ENCODE measurements at regions not wholly inside any gene's neighbourhood (a gene's known extent, or its start where the extent isn't known, plus 50 kb on each side); places are given as distances from the start of the nearest gene placed in this dataset.

DNA sequence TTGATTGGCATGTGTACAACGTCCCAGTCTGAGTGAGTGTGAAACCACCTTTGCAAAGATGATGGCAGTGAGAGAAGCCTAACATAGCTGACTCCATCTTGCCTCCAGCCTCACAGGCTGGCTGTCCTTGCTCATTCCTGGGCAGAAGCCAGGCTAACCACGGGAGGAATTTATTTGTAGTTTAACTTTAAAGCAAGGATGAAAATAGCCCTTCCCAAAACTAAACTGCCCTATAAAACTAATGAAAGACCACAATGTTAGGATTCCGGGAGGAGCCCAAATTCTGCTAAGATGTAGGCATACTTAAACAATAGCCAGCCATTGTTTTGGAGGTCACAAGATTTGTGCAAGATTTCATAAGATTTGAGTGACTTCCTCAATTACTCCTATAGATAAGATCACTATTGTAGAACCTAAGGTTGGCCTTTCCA is 96.6 kb upstream of the LSM14A start:
- FAIRE-seq (no peak), DNase-seq (ENCODE audit: low read depth) (peak; percentile 7)
- Histone ChIP-seq H3K4me1 (ENCODE audit: insufficient read depth, low read length) (no peaks in the 10 kb centered on the region), H3K36me3 (ENCODE audit: insufficient read depth, low read length) (no peaks in the 10 kb centered on the region), H3K79me2 (ENCODE audit: insufficient read depth, low read length) (no peaks in the 10 kb centered on the region), H3K9ac (ENCODE audit: low read length) (no peak overlapping the region), H3K27ac (ENCODE audit: low read depth, low read length) (no peak overlapping the region), H2AFZ (ENCODE audit: low read depth, low read length) (no peak overlapping the region), H3K27me3 (ENCODE audit: insufficient read depth, low read length) (no peaks in the 10 kb centered on the region), H3K4me3 (ENCODE audit: insufficient read depth, low read depth, low read length) (no peak overlapping the region), H3K4me2 (ENCODE audit: low read length) (no peak overlapping the region), H3K9me3 (ENCODE audit: insufficient read depth, low read depth, low read length) (no peaks in the 10 kb centered on the region), H4K20me1 (ENCODE audit: insufficient read depth, low read length) (no peaks in the 10 kb centered on the region)
- Mint-ChIP-seq H3K36me3 (ENCODE audit: low read depth, unreplicated experiment) (no peaks in the 10 kb centered on the region), H3K4me3 (ENCODE audit: unreplicated experiment) (no peak overlapping the region), H3K9me3 (ENCODE audit: unreplicated experiment) (peaks cover 7% of the 10 kb centered on the region), H3K4me1 (ENCODE audit: low read depth, unreplicated experiment) (peaks cover 11% of the 10 kb centered on the region), H3K27ac (ENCODE audit: unreplicated experiment) (no peak overlapping the region), H3K27me3 (ENCODE audit: low read depth, unreplicated experiment) (peaks cover 14% of the 10 kb centered on the region)
- TF ChIP-seq, protein P1, sequence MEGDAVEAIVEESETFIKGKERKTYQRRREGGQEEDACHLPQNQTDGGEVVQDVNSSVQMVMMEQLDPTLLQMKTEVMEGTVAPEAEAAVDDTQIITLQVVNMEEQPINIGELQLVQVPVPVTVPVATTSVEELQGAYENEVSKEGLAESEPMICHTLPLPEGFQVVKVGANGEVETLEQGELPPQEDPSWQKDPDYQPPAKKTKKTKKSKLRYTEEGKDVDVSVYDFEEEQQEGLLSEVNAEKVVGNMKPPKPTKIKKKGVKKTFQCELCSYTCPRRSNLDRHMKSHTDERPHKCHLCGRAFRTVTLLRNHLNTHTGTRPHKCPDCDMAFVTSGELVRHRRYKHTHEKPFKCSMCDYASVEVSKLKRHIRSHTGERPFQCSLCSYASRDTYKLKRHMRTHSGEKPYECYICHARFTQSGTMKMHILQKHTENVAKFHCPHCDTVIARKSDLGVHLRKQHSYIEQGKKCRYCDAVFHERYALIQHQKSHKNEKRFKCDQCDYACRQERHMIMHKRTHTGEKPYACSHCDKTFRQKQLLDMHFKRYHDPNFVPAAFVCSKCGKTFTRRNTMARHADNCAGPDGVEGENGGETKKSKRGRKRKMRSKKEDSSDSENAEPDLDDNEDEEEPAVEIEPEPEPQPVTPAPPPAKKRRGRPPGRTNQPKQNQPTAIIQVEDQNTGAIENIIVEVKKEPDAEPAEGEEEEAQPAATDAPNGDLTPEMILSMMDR (IDR thresholded peaks at IDR 0.05; ENCODE audit: insufficient read depth, low read depth, low read length), result no peak
- TF ChIP-seq EZH2 (IDR thresholded peaks at IDR 0.05; ENCODE audit: insufficient read depth, low read length), result no peak

DNA sequence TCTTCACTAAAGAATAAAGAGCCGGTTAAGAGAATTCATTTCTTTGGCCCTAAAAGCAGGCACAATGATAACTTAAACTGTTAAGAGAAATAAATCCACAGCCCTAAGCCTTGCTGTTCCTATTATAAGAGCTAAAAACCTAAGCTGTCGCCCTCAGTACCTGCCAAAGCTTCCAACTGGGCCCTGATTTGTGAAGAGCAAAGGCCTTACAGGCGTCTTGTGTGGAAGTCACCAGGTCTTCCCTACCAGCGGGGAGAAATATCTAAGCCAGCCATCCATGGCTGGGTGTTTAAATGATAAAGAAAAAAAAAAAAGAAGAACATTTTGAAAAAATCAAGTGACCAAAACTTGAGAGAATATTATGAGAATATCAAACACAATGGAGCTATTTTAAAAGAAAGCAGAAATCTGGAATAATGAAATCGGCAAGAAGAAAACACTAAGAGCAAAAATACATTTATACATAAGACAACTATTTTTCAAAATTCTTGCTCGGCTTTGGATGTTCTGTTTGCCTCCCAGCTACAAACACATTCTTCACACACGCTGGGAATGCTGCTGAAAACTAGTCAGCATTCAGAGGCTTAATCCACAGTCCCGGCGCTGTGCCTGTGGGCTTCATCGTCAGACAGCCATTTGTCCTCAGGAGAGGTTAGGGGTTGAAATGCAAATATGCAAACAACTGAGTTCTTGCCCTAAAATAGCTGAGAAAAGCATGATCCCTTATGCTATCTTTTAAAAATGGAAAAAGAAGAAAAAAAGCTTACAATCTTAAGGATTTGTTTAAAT is 89.8 kb upstream of the LSM14A start:
- H4K20me1 ChIP-seq (ENCODE audit: insufficient read depth, low read length), result no peaks in the 10 kb centered on the region
- peaks cover 12% of the 10 kb centered on the region for H3K9me3 Mint-ChIP-seq (ENCODE audit: unreplicated experiment)
- FAIRE-seq, result no peak
- no peaks in the 10 kb centered on the region for H3K79me2 ChIP-seq (ENCODE audit: insufficient read depth, low read length)
- no peaks in the 10 kb centered on the region for H3K4me1 Mint-ChIP-seq (ENCODE audit: low read depth, unreplicated experiment)
- no peak overlapping the region for H3K9ac ChIP-seq (ENCODE audit: low read length)
- H3K27ac Mint-ChIP-seq (ENCODE audit: unreplicated experiment), result no peak overlapping the region
- no peak overlapping the region for H3K27ac ChIP-seq (ENCODE audit: low read depth, low read length)
- H3K4me3 Mint-ChIP-seq (ENCODE audit: unreplicated experiment), result no peak overlapping the region
- H3K27me3 Mint-ChIP-seq (ENCODE audit: low read depth, unreplicated experiment), result peaks cover 15% of the 10 kb centered on the region
- H3K36me3 ChIP-seq (ENCODE audit: insufficient read depth, low read length), result no peaks in the 10 kb centered on the region
- no peak overlapping the region for H3K4me3 ChIP-seq (ENCODE audit: insufficient read depth, low read depth, low read length)
- H3K4me1 ChIP-seq (ENCODE audit: insufficient read depth, low read length), result no peaks in the 10 kb centered on the region
- peaks cover 6% of the 10 kb centered on the region for H3K27me3 ChIP-seq (ENCODE audit: insufficient read depth, low read length)
- TF ChIP-seq, protein P1 (IDR thresholded peaks at IDR 0.05; ENCODE audit: insufficient read depth, low read depth, low read length), result no peak
- no peak for TF ChIP-seq EZH2 (IDR thresholded peaks at IDR 0.05; ENCODE audit: insufficient read depth, low read length)
- no peak overlapping the region for H3K4me2 ChIP-seq (ENCODE audit: low read length)
- no peak for DNase-seq (ENCODE audit: low read depth)
- H3K9me3 ChIP-seq (ENCODE audit: insufficient read depth, low read depth, low read length), result no peaks in the 10 kb centered on the region
- H3K36me3 Mint-ChIP-seq (ENCODE audit: low read depth, unreplicated experiment), result no peaks in the 10 kb centered on the region
- H2AFZ ChIP-seq (ENCODE audit: low read depth, low read length), result no peak overlapping the region

All from astrocyte (in vitro differentiated cells and primary cell).